AG04449 (cell line): ENCODE measurements at regions not wholly inside any gene's neighbourhood (a gene's known extent, or its start where the extent isn't known, plus 50 kb on each side); places are given as distances from the start of the nearest gene placed in this dataset.

Experiments used
- CTCF ChIA-PET: fragments of 350-600 bp; formaldehyde crosslinking; extraction: SDS; loops from one replicate; lab custom pipeline; 2021; ENCODE audit warnings: antibody characterized with exemption; lab: Yijun Ruan, JAX
- POLR2A ChIA-PET: fragments of 400-600, 350-600 bp; formaldehyde crosslinking; extraction: SDS; loops from one replicate; lab custom pipeline; 2020; ENCODE audit warnings: antibody characterized with exemption, inconsistent platforms; lab: Yijun Ruan, JAX
- DNase-seq: peaks from one replicate; pipeline ENCODE4 v3.0.0-alpha.2; 2010; ENCODE audit warnings: low read depth, low spot score
- H3K4me3 ChIP-seq: 2 replicates; pipeline ENCODE4 v1.5.1; 2011; ENCODE audit warnings: low read depth, mild to moderate bottlenecking, control low read depth, low read length
- TF ChIP-seq, protein P1 (sequence below): IDR thresholded peaks from one replicate; pipeline ENCODE4 v1.5.1; 2011; ENCODE audit warnings: mild to moderate bottlenecking, moderate library complexity, low read length, control low read depth, inconsistent platforms; ENCODE audit not compliant: insufficient read depth; ENCODE audit errors: missing control alignments

- ChIA-PET POLR2A (no interaction called here), CTCF (no interaction called here)
- DNase-seq: no peak
Observed at GRCh38 chr12:87082756-87083155, 826.6 kb upstream of the MGAT4C start.

GRCh38 chr12:87074781-87075180 is 818.6 kb upstream of the MGAT4C start:
- POLR2A ChIA-PET: no interaction called here
- CTCF ChIA-PET: no interaction called here
- DNase-seq: no peak
- no peak overlapping the region for H3K4me3 ChIP-seq
- TF ChIP-seq, protein P1, sequence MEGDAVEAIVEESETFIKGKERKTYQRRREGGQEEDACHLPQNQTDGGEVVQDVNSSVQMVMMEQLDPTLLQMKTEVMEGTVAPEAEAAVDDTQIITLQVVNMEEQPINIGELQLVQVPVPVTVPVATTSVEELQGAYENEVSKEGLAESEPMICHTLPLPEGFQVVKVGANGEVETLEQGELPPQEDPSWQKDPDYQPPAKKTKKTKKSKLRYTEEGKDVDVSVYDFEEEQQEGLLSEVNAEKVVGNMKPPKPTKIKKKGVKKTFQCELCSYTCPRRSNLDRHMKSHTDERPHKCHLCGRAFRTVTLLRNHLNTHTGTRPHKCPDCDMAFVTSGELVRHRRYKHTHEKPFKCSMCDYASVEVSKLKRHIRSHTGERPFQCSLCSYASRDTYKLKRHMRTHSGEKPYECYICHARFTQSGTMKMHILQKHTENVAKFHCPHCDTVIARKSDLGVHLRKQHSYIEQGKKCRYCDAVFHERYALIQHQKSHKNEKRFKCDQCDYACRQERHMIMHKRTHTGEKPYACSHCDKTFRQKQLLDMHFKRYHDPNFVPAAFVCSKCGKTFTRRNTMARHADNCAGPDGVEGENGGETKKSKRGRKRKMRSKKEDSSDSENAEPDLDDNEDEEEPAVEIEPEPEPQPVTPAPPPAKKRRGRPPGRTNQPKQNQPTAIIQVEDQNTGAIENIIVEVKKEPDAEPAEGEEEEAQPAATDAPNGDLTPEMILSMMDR: no peak

More at GRCh38 chr12:87082756-87083155, 826.6 kb upstream of the MGAT4C start:
- TF ChIP-seq, protein P1: no peak
- H3K4me3 ChIP-seq: no peak overlapping the region

DNA sequence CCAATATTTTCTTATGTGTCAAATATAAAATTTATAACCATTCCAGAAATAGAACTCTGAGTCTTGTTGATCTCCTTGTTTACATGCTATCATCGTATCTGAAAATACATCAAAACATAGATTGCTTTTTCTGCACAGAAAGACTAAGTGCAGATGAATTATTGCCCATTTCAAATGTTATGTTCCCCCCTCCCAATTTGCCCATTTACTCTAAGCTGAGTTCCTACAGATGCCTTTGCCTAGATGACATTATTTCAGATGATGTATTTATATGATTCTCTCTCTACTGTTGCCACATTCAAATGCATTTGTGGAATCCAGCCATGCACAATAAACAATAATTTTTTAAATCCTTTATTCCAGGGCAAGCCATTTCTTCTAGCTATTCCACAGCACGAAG is 810.1 kb upstream of the MGAT4C start:
- DNase-seq: no peak
- no peak overlapping the region for H3K4me3 ChIP-seq
- CTCF ChIA-PET: no interaction called here
- POLR2A ChIA-PET: interaction anchor here (0.7 kb wide), 1 partner anchor 58 kb away, joined by 3 read pairs; no protein-coding TSS in a partner anchor
- TF ChIP-seq, protein P1: no peak

DNA sequence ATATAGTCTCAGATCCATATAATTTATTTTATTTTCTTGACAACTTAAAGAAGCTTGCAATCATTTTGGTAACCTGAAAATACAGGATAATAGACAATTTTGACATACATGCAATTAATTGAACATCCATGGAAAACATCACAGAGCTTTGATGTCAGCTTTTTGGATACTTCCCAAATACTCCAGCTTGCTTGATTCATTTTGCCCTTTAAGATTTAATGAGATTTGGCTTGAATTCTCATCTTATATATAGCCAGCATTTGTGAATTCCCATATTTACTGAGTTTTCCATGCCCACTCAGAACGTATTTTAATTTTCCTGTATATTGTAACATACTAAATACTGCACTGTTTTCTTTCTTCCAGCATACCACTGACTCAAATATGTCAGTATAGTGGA is 803.0 kb upstream of the MGAT4C start:
- no peak overlapping the region for H3K4me3 ChIP-seq
- DNase-seq: no peak
- TF ChIP-seq, protein P1: no peak
- ChIA-PET POLR2A (no interaction called here), CTCF (no interaction called here)

- ChIA-PET POLR2A (no interaction called here), CTCF (no interaction called here)
- no peak for DNase-seq
- TF ChIP-seq, protein P1: no peak
- H3K4me3 ChIP-seq: no peak overlapping the region
Observed at GRCh38 chr12:87054226-87054625, 798.0 kb upstream of the MGAT4C start.

DNA sequence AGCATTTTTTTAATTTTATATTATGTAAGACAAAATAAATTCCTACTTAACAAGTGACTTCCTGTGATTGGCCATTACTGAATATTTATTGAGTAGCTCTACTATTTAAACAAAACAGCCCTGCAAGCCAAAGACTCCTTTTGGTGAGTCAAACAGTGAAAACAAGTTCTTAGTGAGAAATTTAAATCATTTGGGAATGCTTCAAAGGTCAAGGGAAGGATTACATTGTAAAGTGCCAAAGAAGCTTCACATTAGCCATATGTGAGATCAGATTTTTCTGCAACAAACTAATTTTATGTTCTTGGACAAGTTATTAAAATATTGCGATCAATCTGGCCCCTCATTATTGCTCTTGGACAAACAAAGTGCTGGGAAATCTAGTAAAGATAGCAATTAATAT is 795.4 kb upstream of the MGAT4C start:
- no peak overlapping the region for H3K4me3 ChIP-seq
- POLR2A ChIA-PET: no interaction called here
- DNase-seq: no peak
- TF ChIP-seq, protein P1: no peak
- CTCF ChIA-PET: no interaction called here

- TF ChIP-seq, protein P1: no peak
- DNase-seq: no peak
- no peak overlapping the region for H3K4me3 ChIP-seq
- ChIA-PET POLR2A (no interaction called here), CTCF (no interaction called here)
Observed at GRCh38 chr12:87047691-87048090, 791.5 kb upstream of the MGAT4C start.
